ENCODE measurements at regions not wholly inside any gene's neighbourhood (a gene's known extent, or its start where the extent isn't known, plus 50 kb on each side); places are given as distances from the start of the nearest gene placed in this dataset.

DNA sequence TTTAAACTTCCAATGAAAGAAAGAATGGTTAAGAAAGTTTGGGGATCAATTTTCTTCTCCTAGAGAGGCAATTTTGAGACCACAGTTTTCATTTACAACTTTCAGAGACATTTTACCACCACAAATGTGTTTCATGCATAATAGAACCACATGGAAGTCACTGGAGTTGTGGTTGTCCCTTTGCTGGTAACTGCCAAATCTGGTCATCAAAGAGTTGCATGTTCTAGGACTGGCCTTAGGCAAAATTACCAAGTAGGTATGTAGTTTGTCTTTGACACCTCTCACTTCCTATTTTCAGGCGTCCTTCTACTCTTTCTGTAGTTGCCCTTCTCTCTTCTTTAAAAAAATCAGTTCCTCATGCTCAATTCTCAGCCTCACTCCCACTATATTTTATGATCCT is 54.3 kb upstream of the TMX1 start:
- TF ChIP-seq, protein P1, sequence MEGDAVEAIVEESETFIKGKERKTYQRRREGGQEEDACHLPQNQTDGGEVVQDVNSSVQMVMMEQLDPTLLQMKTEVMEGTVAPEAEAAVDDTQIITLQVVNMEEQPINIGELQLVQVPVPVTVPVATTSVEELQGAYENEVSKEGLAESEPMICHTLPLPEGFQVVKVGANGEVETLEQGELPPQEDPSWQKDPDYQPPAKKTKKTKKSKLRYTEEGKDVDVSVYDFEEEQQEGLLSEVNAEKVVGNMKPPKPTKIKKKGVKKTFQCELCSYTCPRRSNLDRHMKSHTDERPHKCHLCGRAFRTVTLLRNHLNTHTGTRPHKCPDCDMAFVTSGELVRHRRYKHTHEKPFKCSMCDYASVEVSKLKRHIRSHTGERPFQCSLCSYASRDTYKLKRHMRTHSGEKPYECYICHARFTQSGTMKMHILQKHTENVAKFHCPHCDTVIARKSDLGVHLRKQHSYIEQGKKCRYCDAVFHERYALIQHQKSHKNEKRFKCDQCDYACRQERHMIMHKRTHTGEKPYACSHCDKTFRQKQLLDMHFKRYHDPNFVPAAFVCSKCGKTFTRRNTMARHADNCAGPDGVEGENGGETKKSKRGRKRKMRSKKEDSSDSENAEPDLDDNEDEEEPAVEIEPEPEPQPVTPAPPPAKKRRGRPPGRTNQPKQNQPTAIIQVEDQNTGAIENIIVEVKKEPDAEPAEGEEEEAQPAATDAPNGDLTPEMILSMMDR (IDR thresholded peaks at IDR 0.05; ENCODE audit: low read depth, low read length, poor library complexity, severe bottlenecking): no peak
- TF ChIP-seq EZH2phosphoT487 (IDR thresholded peaks at IDR 0.05; ENCODE audit: borderline replicate concordance, low read length): no peak

All from DOHH2 (cell line).